H1 (cell line): ENCODE measurements at regions not wholly inside any gene's neighbourhood (a gene's known extent, or its start where the extent isn't known, plus 50 kb on each side); places are given as distances from the start of the nearest gene placed in this dataset.

Experiments used
- CTCF ChIA-PET: fragments of 300-600 bp; sonication (Branson Sonifier 250); formaldehyde crosslinking; loops from one replicate; lab custom pipeline; 2021; ENCODE audit not compliant: partially characterized antibody; lab: Charles Lee
- POLR2A ChIA-PET: fragments of 300-600 bp; sonication (Branson Sonifier 250); formaldehyde crosslinking; loops from one replicate; lab custom pipeline; 2021; ENCODE audit warnings: inconsistent platforms; ENCODE audit not compliant: partially characterized antibody; lab: Charles Lee
- DNase-seq, 2 experiments: peaks; one replicate each; pipeline versions ENCODE4 v3.0.0 to v3.0.0-alpha.2; 2010 to 2022; ENCODE audit warnings: low spot score in 2 of 2, low read depth in 1 of 2, mixed read lengths in 1 of 2
- FAIRE-seq: peaks from 2 replicates; lab custom pipeline; 2011; peaks lifted over from hg19 to GRCh38; lab: Jason Lieb, UNC
- H2AFZ ChIP-seq: 2 replicates; pipeline ENCODE4 v1.8.1; 2012; ENCODE audit warnings: low read length, inconsistent platforms
- H2AK5ac ChIP-seq: 2 replicates; pipeline ENCODE4 v1.6.1; 2013; ENCODE audit warnings: low read depth, low read length
- H2BK120ac ChIP-seq: replicated peaks from 2 replicates; pipeline ENCODE3; 2013; ENCODE audit warnings: low read depth, low read length, inconsistent platforms
- H2BK12ac ChIP-seq: 2 replicates; pipeline ENCODE4 v1.6.1; 2013; ENCODE audit warnings: low read depth, low read length
- H2BK15ac ChIP-seq: 2 replicates; pipeline ENCODE4 v1.6.1; 2013; ENCODE audit warnings: low read length
- H2BK20ac ChIP-seq: 2 replicates; pipeline ENCODE4 v1.6.1; 2013; ENCODE audit warnings: low read length
- H2BK5ac ChIP-seq: 2 replicates; pipeline ENCODE4 v1.6.1; 2013; ENCODE audit warnings: low read depth, low read length
- H3K14ac ChIP-seq: 2 replicates; pipeline ENCODE4 v1.6.1; 2013; ENCODE audit warnings: inconsistent platforms; ENCODE audit not compliant: insufficient read length
- H3K18ac ChIP-seq: 2 replicates; pipeline ENCODE4 v1.6.1; 2013; ENCODE audit warnings: low read length; ENCODE audit errors: extremely low read depth
- H3K23ac ChIP-seq: 2 replicates; pipeline ENCODE4 v1.6.1; 2013; ENCODE audit warnings: inconsistent platforms; ENCODE audit not compliant: insufficient read length
- H3K23me2 ChIP-seq: 2 replicates; pipeline ENCODE4 v1.6.1; 2013; ENCODE audit warnings: low read depth, low read length
- H3K27ac ChIP-seq: 2 replicates; pipeline ENCODE4 v1.6.1; 2011; ENCODE audit warnings: low read depth, low read length, inconsistent platforms
- H3K27me3 ChIP-seq, 4 experiments: replicated peaks in 1 of 4; 1 replicate in 1 of 4; 2 replicates in 3 of 4; pipeline versions ENCODE4 v1.6.1 to v1.8.1; 2011 to 2013; ENCODE audit warnings: low read length in 3 of 4, mild to moderate bottlenecking in 3 of 4, inconsistent platforms in 2 of 4, mixed read lengths in 2 of 4, moderate library complexity in 1 of 4; ENCODE audit not compliant: control insufficient read depth in 3 of 4, insufficient read depth in 3 of 4; ENCODE audit errors: extremely low read depth in 1 of 4
- H3K36me3 ChIP-seq, 4 experiments: 2 replicates each; pipeline versions ENCODE4 v1.6.1 to v1.8.1; 2011 to 2013; ENCODE audit warnings: mild to moderate bottlenecking in 4 of 4, low read length in 3 of 4, moderate library complexity in 2 of 4, control low read depth in 1 of 4, inconsistent platforms in 1 of 4; ENCODE audit not compliant: insufficient read depth in 4 of 4, control insufficient read depth in 2 of 4
- H3K4ac ChIP-seq: replicated peaks from 2 replicates; pipeline ENCODE3; 2013; ENCODE audit warnings: low read length, low read depth, mixed read lengths, inconsistent platforms; ENCODE audit not compliant: insufficient read length
- H3K4me1 ChIP-seq, 4 experiments: replicated peaks in 1 of 4; 1 replicate in 1 of 4; 2 replicates in 3 of 4; pipeline versions ENCODE4 v1.6.1 to v1.8.1; 2011 to 2013; ENCODE audit warnings: low read length in 3 of 4, inconsistent platforms in 2 of 4, mixed read lengths in 1 of 4; ENCODE audit not compliant: insufficient read depth in 4 of 4, control insufficient read depth in 3 of 4
- H3K4me2 ChIP-seq, 2 experiments: 2 replicates each; pipeline versions ENCODE4 v1.6.1 to v1.8.1; 2011 to 2013; ENCODE audit warnings: low read depth in 2 of 2, low read length in 2 of 2, control low read depth in 1 of 2, inconsistent platforms in 1 of 2, mild to moderate bottlenecking in 1 of 2; ENCODE audit not compliant: insufficient read depth in 1 of 2
- H3K4me3 ChIP-seq, 4 experiments: fragments of 200-600, 300-600 bp in 1 of 4; sonication (generic), shearing (Covaris generic), sonication (Bioruptor Twin) in 1 of 4; 2 replicates each; pipeline versions ENCODE4 v1.5.1 to v1.8.1; 2011 to 2016; ENCODE audit warnings: low read length in 4 of 4, low read depth in 3 of 4, control low read depth in 2 of 4, inconsistent platforms in 2 of 4, mild to moderate bottlenecking in 2 of 4, mixed read lengths in 1 of 4, moderate library complexity in 1 of 4; ENCODE audit not compliant: insufficient read depth in 2 of 4; ENCODE audit errors: extremely low read depth in 1 of 4
- H3K56ac ChIP-seq: replicated peaks from 2 replicates; pipeline ENCODE3; 2013; ENCODE audit warnings: low read depth, mild to moderate bottlenecking, mixed read lengths, low read length, inconsistent platforms; ENCODE audit not compliant: insufficient read length
- H3K79me1 ChIP-seq: 2 replicates; pipeline ENCODE4 v1.6.1; 2013; ENCODE audit warnings: low read depth, low read length, control low read depth
- H3K79me2 ChIP-seq, 2 experiments: 2 replicates each; pipeline versions ENCODE4 v1.6.1 to v1.8.1; 2012 to 2013; ENCODE audit warnings: low read length in 2 of 2, mild to moderate bottlenecking in 2 of 2, inconsistent platforms in 1 of 2; ENCODE audit not compliant: insufficient read depth in 2 of 2, control insufficient read depth in 1 of 2
- H3K9ac ChIP-seq, 4 experiments: replicated peaks in 1 of 4; 1 replicate in 1 of 4; 2 replicates in 3 of 4; pipeline versions ENCODE4 v1.6.1 to v1.8.1; 2011 to 2013; ENCODE audit warnings: low read depth in 3 of 4, low read length in 3 of 4, control low read depth in 2 of 4, mild to moderate bottlenecking in 2 of 4, moderate library complexity in 2 of 4, inconsistent platforms in 1 of 4; ENCODE audit errors: extremely low read depth in 1 of 4
- H3K9me3 ChIP-seq, 2 experiments: 2 replicates each; pipeline versions ENCODE4 v1.6.1 to v1.8.1; 2012 to 2013; ENCODE audit warnings: mild to moderate bottlenecking in 2 of 2, moderate library complexity in 2 of 2, control low read depth in 1 of 2, inconsistent platforms in 1 of 2, low read depth in 1 of 2, low read length in 1 of 2, mixed read lengths in 1 of 2; ENCODE audit not compliant: insufficient read depth in 2 of 2
- H4K20me1 ChIP-seq, 2 experiments: replicated peaks in 1 of 2; 2 replicates each; pipeline versions ENCODE3 to v1.8.1; 2011 to 2013; ENCODE audit warnings: inconsistent platforms in 2 of 2, low read length in 2 of 2, mild to moderate bottlenecking in 1 of 2; ENCODE audit not compliant: insufficient read depth in 2 of 2, control insufficient read depth in 1 of 2
- H4K5ac ChIP-seq: 2 replicates; pipeline ENCODE4 v1.6.1; 2013; ENCODE audit warnings: low read length, low read depth, mixed read lengths, inconsistent platforms; ENCODE audit not compliant: insufficient read length
- H4K8ac ChIP-seq: 2 replicates; pipeline ENCODE4 v1.8.0; 2013; ENCODE audit warnings: mild to moderate bottlenecking, moderate library complexity, low read length, inconsistent platforms; ENCODE audit not compliant: insufficient read depth; ENCODE audit errors: extremely low read depth
- H4K91ac ChIP-seq: replicated peaks from 2 replicates; pipeline ENCODE3; 2013; ENCODE audit warnings: low read length, mixed read lengths, inconsistent platforms; ENCODE audit not compliant: insufficient read length
- ATF2 ChIP-seq: IDR thresholded peaks from 2 replicates; pipeline ENCODE4 v1.6.1; 2012; ENCODE audit warnings: low read length, inconsistent platforms
- ATF3 ChIP-seq: IDR thresholded peaks from 2 replicates; pipeline ENCODE4 v1.6.1; 2011; ENCODE audit warnings: low read depth, mild to moderate bottlenecking, low read length; ENCODE audit not compliant: insufficient read depth
- CHD2 ChIP-seq: IDR thresholded peaks from 2 replicates; pipeline ENCODE4 v1.6.1; 2012; ENCODE audit warnings: low read length, improper control_type of control experiment
- EZH2 ChIP-seq: fragments of 200-600 bp; sonication (generic); IDR thresholded peaks from 2 replicates; pipeline ENCODE4 v1.7.1; 2012; ENCODE audit warnings: low read depth, mild to moderate bottlenecking, moderate library complexity, low read length, inconsistent platforms; ENCODE audit not compliant: severe bottlenecking
- FOSL1 ChIP-seq: IDR thresholded peaks from 2 replicates; pipeline ENCODE4 v1.6.1; 2011; ENCODE audit warnings: mild to moderate bottlenecking, low read depth, low read length, moderate library complexity; ENCODE audit not compliant: insufficient read depth
- JUN ChIP-seq: IDR thresholded peaks from 2 replicates; pipeline ENCODE4 v1.6.1; 2011; ENCODE audit warnings: low read depth, mild to moderate bottlenecking, improper control_type of control experiment, low read length
- KDM4A ChIP-seq: IDR thresholded peaks from one replicate; pipeline ENCODE4 v1.7.1; 2012; ENCODE audit warnings: low read depth, mild to moderate bottlenecking, moderate library complexity, low read length, inconsistent platforms; ENCODE audit not compliant: severe bottlenecking
- KDM5A ChIP-seq: fragments of 200-600 bp; IDR thresholded peaks from 2 replicates; pipeline ENCODE4 v1.7.1; 2012; ENCODE audit warnings: mild to moderate bottlenecking, low read length, inconsistent platforms, mixed read lengths
- RFX5 ChIP-seq: IDR thresholded peaks from 2 replicates; pipeline ENCODE4 v1.6.1; 2011; ENCODE audit warnings: low read depth, low read length, improper control_type of control experiment, borderline replicate concordance
- SP4 ChIP-seq: IDR thresholded peaks from 2 replicates; pipeline ENCODE4 v1.6.1; 2012; ENCODE audit warnings: low read length, inconsistent platforms
- SRF ChIP-seq: IDR thresholded peaks from 2 replicates; pipeline ENCODE4 v1.6.1; 2011; ENCODE audit warnings: mild to moderate bottlenecking, low read depth, low read length, moderate library complexity
- TEAD4 ChIP-seq: IDR thresholded peaks from 2 replicates; pipeline ENCODE4 v1.6.1; 2012; ENCODE audit warnings: low read depth, low read length, inconsistent platforms, mixed read lengths
- WGBS, 2 experiments: shearing (Covaris generic) in 1 of 2; methylation state at CpG; one replicate each; pipeline versions ENCODE4 v1.1.6 to v1.1.7; 2013 to 2015; ENCODE audit warnings: low lambda C conversion rate in 2 of 2, mixed read lengths in 2 of 2, inconsistent platforms in 1 of 2, low coverage in 1 of 2, missing lambda C conversion rate in 1 of 2; ENCODE audit not compliant: insufficient replicate concordance in 2 of 2, insufficient coverage in 1 of 2, insufficient read length in 1 of 2; ENCODE audit errors: extremely low coverage in 1 of 2, missing lambda C conversion rate in 1 of 2; 5-methylcytosine and 5-hydroxymethylcytosine counted together

GRCh38 chr12:11540156-11540555, 109.3 kb upstream of the ETV6 start:
- no peak overlapping the region for H3K18ac ChIP-seq
- 96% methylated on average over 2 of the region's 2 CpGs; no CpG with 5 or more reads in 1 of the 2 experiments for WGBS, 2 experiments
- CTCF ChIA-PET = no interaction called here
- no peak for DNase-seq
- no peak overlapping the region for H3K9ac ChIP-seq
- H3K14ac ChIP-seq = no peak overlapping the region
- no peaks in the 10 kb centered on the region for H4K20me1 ChIP-seq
- no peak overlapping the region for H3K56ac ChIP-seq
- no peak overlapping the region for H2BK120ac ChIP-seq
- no peak for FAIRE-seq
- no peak overlapping the region for H2BK5ac ChIP-seq
- no peaks in the 10 kb centered on the region; a peak in 1 of 7 replicates for H3K27me3 ChIP-seq
- H2BK12ac ChIP-seq = no peak overlapping the region
- no peak overlapping the region for H4K91ac ChIP-seq
- H3K4me1 ChIP-seq = no peaks in the 10 kb centered on the region
- H3K79me1 ChIP-seq = no peaks in the 10 kb centered on the region
- no peak overlapping the region for H2BK15ac ChIP-seq
- no peak overlapping the region for H4K5ac ChIP-seq
- H3K23me2 ChIP-seq = peaks cover 4% of the 10 kb centered on the region; the same call in 1 of the 2 replicates
- no peaks in the 10 kb centered on the region for H3K79me2 ChIP-seq
- no peaks in the 10 kb centered on the region for H3K9me3 ChIP-seq
- no peak overlapping the region for H3K4me2 ChIP-seq
- H3K4ac ChIP-seq = no peak overlapping the region
- no peak overlapping the region for H3K23ac ChIP-seq
- no peak overlapping the region for H2AFZ ChIP-seq
- POLR2A ChIA-PET = no interaction called here
- no peak overlapping the region for H3K4me3 ChIP-seq
- no peak overlapping the region for H3K27ac ChIP-seq
- no peak overlapping the region for H4K8ac ChIP-seq
- no peak for TF ChIP-seq RFX5
- no peak for TF ChIP-seq ATF2
- no peak for TF ChIP-seq SRF
- no peak for TF ChIP-seq TEAD4
- TF ChIP-seq KDM5A = no peak
- no peak for TF ChIP-seq ATF3
- TF ChIP-seq EZH2 = no peak
- no peak for TF ChIP-seq JUN
- no peak for TF ChIP-seq CHD2
- no peak for TF ChIP-seq FOSL1
- TF ChIP-seq SP4 = no peak
- TF ChIP-seq KDM4A = no peak
- no peak overlapping the region for H2AK5ac ChIP-seq
- no peaks in the 10 kb centered on the region for H3K36me3 ChIP-seq
- no peak overlapping the region for H2BK20ac ChIP-seq
